GM12874 (cell line): ENCODE measurements at regions not wholly inside any gene's neighbourhood (a gene's known extent, or its start where the extent isn't known, plus 50 kb on each side); places are given as distances from the start of the nearest gene placed in this dataset.

Experiments
- TF ChIP-seq, protein P1 (sequence below): IDR thresholded peaks from 2 replicates; pipeline ENCODE4 v1.5.1; 2011; ENCODE audit warnings: low read depth, mild to moderate bottlenecking, control low read depth, low read length, moderate library complexity; ENCODE audit not compliant: insufficient read depth

DNA sequence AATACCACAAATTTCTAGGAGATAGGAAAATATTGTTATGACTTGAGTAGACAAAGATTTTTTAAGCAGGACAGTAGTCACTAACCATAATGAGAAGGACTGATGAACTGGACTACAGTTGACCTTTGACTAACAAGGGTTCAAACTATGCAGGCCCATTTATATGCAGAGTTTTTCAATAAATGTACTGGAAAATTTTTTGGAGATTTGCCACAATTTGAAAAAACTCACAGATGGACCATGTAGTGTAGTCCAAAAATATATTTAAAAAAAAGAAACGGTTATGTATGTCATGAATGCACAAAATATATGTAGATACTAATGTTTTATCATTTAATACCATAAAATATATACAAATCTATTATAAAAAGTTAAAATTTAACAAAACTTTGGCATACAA lies 151.8 kb downstream of the LRRN1 start:
- TF ChIP-seq, protein P1, sequence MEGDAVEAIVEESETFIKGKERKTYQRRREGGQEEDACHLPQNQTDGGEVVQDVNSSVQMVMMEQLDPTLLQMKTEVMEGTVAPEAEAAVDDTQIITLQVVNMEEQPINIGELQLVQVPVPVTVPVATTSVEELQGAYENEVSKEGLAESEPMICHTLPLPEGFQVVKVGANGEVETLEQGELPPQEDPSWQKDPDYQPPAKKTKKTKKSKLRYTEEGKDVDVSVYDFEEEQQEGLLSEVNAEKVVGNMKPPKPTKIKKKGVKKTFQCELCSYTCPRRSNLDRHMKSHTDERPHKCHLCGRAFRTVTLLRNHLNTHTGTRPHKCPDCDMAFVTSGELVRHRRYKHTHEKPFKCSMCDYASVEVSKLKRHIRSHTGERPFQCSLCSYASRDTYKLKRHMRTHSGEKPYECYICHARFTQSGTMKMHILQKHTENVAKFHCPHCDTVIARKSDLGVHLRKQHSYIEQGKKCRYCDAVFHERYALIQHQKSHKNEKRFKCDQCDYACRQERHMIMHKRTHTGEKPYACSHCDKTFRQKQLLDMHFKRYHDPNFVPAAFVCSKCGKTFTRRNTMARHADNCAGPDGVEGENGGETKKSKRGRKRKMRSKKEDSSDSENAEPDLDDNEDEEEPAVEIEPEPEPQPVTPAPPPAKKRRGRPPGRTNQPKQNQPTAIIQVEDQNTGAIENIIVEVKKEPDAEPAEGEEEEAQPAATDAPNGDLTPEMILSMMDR: no peak

- TF ChIP-seq, protein P1: no peak
Measured at GRCh38 chr3:3951501-3951900, 152.3 kb downstream of the LRRN1 start.

DNA sequence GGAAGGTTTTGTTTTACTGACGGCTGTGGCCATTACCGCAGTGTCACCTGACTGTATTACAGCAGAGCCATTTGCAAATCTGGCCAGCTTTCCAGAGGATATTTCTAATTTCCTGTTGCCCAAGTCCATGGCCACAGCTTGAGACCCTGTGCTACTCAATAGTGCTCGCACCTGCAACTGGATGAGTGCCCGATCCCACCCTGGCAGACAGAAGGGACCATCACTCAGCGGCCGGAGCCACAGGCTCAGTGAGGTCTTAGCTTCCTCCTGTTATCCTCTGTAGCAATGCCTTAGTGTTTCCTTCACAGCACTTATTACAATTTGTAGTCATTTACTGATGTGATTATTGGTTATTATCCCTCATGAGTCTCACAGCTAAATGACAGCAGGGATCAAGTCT lies 184.8 kb downstream of the LRRN1 start:
- TF ChIP-seq, protein P1: no peak

GRCh38 chr3:3991598-3991997 lies 192.4 kb downstream of the LRRN1 start:
- TF ChIP-seq, protein P1: no peak

DNA sequence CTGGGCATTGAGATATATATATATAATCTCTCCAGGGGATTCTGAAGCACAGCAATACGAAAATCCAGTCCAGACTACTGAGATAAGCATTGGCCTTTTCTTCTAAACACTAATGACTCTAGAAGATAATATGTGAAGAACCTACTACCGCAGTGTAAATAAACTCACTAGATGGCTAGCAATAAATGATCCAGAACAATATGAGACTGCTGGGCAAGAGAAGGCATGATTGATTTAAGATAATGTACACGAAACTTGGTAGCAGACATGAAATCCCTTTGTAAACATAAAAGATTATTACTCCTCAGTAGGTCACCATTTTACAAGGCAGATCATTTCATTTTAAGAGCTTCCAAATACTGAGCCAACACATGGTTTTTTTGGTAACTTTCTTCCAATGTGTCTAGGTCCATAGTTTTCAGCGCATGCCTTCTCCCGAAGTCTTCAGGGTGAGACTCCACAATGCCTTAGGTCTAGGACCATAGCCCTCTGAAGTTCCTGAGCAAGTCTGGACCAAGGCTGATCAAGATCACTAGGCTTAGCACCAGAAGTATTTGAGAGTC lies 193.2 kb downstream of the LRRN1 start:
- TF ChIP-seq, protein P1: no peak

DNA sequence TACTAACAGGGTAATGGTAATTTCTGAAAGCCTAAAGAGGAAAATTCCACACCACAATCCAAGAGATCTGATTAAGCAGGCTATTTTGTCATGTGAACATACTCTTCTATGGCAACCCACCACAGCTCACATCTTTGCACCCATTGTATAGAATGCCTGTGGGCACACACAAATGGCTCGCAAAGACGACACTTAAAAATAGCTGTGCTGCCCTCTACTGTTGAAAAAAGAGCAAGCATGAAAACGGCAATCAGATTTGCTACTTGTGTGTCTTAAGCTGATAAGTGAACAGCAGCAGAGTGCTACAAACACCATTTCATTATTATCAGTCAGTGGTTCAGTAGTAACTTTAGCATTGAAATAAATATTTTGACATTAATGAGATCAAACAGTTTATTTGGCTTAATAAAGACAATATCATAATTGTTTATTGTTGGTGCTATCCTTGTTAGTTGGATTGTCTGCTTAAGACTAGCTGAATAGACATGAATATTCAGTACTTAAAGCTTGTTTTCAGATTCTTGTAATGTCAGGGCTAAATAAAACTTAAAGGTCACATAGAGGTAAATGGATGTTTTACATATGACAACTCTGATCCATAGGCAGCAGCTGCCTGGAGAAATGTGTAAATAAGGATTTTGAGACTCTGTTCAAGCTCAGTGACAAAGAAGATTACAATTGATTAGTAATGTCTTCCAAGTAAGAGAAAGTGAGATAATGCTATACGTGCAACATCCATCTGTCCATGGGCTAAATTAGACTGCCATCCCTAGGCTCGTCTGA lies 199.1 kb downstream of the LRRN1 start:
- TF ChIP-seq, protein P1: peak; percentile 58

DNA sequence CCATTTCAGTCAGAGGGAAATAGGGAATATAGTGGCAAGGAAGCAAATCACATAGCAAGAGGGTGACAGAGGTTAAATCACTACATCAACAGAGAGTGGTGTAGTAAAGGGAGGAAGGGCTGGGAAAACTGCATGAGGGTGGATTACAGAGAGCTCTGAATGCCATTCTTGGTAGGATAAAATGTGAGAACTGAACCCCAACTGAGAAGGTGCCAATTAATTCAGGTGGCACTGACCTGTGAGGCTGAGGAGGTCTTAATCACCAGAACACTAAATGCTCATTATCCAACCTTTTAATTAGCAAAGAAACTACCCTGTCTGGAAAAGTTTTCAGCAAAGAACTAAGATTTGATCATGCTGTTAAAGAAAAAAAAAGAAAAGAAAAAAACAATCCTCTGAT lies 202.7 kb downstream of the LRRN1 start:
- TF ChIP-seq, protein P1: no peak
